Fibroblast of villous mesenchyme (primary cell): ENCODE measurements at regions not wholly inside any gene's neighbourhood (a gene's known extent, or its start where the extent isn't known, plus 50 kb on each side); places are given as distances from the start of the nearest gene placed in this dataset.

Experiments
- DNase-seq: peaks from one replicate; pipeline ENCODE4 v3.0.0-alpha.2; 2010; ENCODE audit warnings: low read depth
- H3K4me3 ChIP-seq: 2 replicates; pipeline ENCODE4 v1.5.1; 2011; ENCODE audit warnings: low read depth, mild to moderate bottlenecking, low read length
- TF ChIP-seq, protein P1 (sequence below): IDR thresholded peaks from 2 replicates; pipeline ENCODE4 v1.5.1; 2012; ENCODE audit warnings: low read depth, mild to moderate bottlenecking, low read length; ENCODE audit not compliant: insufficient read depth

DNA sequence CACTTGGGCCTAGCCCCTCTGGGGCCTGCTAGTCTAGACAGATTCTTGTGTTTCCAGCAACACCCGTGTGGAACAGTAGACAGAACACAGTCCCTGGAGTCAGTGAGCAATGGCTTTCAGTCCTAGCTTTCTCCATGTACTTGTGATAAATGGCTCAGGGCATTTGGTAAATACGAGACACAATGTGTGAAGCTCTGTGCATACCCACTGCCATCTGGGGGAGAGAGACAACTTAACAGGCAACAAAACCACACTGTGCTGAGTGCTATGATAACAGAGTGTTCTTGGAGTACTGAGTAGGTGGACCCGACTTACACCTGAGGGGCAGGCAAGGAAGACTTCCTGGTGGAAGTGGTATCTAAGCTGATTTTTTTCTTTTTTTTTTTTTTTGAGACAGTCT, 86.3 kb upstream of the TBX3 start:
- H3K4me3 ChIP-seq = no peak overlapping the region
- TF ChIP-seq, protein P1, sequence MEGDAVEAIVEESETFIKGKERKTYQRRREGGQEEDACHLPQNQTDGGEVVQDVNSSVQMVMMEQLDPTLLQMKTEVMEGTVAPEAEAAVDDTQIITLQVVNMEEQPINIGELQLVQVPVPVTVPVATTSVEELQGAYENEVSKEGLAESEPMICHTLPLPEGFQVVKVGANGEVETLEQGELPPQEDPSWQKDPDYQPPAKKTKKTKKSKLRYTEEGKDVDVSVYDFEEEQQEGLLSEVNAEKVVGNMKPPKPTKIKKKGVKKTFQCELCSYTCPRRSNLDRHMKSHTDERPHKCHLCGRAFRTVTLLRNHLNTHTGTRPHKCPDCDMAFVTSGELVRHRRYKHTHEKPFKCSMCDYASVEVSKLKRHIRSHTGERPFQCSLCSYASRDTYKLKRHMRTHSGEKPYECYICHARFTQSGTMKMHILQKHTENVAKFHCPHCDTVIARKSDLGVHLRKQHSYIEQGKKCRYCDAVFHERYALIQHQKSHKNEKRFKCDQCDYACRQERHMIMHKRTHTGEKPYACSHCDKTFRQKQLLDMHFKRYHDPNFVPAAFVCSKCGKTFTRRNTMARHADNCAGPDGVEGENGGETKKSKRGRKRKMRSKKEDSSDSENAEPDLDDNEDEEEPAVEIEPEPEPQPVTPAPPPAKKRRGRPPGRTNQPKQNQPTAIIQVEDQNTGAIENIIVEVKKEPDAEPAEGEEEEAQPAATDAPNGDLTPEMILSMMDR = no peak
- no peak for DNase-seq

DNA sequence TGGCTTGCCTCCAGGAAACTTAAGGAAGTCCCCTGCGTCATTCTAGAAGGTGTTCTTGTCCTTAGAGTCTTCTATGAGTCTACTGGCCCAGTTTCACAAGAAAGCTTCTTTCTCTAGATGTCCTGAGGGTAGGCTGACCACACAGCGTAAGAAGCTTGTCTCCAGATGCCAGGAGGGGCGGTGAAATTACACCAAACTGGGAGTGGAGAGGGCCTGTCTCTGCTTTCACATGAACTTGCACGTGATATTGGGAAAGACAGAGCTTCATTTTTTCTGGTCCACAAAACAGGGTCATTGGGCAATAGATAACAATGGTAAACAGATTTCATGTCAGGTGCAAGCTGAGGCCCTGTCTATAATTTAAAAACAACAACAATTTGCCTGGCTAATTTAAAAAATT, 85.7 kb upstream of the TBX3 start:
- H3K4me3 ChIP-seq = no peak overlapping the region
- DNase-seq = peak; percentile 67
- TF ChIP-seq, protein P1 = no peak

DNA sequence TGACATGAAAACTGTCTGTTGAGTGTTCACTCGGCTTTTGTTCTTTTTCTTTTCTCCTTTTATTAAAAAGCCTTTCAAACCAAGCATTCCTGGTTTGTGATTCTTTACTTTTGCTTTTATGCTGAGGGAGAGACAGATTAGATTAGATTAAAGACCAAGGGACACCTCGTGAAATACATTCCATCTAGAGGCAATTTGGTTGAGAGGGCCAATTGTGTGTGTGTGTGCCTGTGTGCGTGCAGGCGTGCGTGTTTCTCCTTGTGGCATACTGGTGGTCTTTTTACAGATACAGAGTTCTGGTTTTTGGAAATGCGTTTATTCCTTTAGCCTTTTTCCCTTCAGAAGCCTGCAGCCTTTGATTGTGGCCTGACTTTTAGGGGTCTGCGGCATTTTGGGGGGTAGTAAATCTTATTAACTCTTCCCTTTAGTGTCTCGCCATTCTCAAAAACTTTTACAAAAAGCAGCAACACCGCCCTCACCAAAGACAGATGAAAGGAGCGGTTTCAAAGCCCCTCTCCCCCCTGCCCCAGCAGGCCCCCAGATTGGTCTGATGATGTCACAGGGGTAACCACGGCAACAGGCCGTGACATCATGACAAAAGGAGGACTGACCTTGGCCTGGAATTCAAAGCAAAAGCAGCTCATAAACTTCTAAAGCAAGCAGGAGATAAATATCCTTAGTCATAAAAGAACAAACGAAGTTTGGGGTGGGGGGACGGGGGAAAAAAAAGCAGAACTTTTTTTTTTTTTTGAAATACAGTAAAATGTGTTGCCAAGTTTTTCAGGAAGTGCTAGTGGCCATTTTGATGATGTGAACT, 84.1 kb upstream of the TBX3 start:
- H3K4me3 ChIP-seq = no peak overlapping the region
- TF ChIP-seq, protein P1 = no peak
- peak; percentile 56 for DNase-seq

DNA sequence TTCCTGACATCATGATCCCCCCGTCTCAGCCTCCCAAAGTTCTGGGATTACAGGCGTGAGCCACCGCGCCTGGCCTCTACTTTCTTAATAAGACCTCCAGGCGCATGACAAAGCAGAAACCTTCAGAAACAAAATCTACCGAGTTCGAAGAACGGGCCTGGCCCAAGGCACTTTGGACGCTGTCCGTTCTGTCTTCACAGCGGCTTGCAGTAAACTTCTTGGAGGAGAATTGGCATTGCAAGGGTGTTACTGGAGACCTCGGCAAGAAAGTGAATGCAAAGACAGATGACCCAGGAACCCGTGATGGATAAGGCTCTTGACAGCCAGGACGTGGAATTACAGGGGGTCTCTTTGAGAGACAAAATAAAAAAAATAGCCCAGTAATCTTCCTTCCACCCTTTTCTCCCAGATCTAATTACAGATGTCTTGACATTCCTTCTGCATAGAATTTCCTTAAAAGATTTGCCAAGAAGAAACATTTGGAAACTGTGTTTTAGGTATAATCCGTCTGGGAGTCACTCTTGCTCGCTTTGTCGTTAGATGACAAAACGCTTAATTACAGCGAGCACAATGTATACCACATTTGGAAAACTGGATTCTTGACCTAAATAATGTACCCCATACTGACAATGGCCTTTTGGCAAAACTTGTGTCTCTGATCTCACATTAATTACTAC, 83.2 kb upstream of the TBX3 start:
- DNase-seq = no peak
- TF ChIP-seq, protein P1 = no peak
- H3K4me3 ChIP-seq = no peak overlapping the region

DNA sequence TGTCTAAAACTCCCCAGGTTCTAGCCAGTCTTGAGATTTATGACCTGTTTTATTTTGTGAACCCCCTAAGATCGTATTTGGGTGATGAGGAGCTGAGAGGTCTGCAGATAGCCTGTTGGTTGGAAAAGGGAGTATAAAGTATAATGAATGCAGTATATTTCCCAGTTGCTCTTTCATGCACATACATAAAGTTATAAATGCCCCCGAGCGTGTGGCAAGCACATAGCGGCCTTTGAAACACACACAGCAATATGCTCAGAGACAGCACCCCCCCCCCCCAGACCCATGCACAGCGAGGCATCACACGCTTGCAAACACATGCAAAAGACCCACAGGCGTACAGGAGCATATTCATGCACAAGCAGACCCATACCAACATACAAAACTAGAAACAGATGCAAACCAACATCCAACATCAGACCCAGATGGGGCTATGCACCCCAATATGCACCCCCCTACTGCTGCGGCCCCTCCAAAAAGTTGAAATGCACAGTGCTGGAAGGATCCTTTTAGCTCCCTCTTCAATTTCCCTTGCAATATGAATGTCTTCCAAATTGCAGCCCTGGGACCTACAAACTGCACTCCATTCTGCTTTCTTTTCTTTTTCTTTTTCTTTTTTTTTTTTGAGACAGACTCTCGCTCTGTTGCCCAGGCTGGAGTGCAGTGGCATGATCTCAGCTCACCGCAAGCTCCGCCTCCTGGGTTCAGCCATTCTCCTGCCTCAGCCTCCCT, 82.2 kb upstream of the TBX3 start:
- H3K4me3 ChIP-seq = no peak overlapping the region
- TF ChIP-seq, protein P1 = no peak
- DNase-seq = no peak

DNA sequence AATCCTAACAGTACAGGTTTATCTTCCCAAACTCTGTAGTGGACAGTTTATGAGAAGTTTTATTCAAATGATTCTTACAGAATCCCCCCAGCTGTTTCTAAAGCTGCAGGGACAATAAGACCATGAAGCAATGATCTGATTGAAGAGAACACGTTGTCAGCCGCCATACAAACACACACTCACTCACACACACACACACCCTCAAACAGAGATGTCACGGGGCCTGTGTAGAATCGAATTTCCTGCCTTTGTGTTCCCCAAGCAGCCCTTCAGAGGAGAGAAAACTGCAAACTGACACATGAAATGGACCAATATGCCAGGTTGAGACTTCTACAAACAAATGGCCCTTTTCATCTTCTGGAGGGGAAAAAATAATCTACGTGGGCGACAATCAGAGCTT, 80.5 kb upstream of the TBX3 start:
- TF ChIP-seq, protein P1 = no peak
- H3K4me3 ChIP-seq = no peak overlapping the region
- no peak for DNase-seq
